NB4 (cell line): ENCODE measurements at regions not wholly inside any gene's neighbourhood (a gene's known extent, or its start where the extent isn't known, plus 50 kb on each side); places are given as distances from the start of the nearest gene placed in this dataset.

Source experiments
- CTCF ChIP-seq: IDR thresholded peaks from one replicate; pipeline ENCODE4 v1.5.1; 2012; ENCODE audit warnings: low read depth, low read length
- MAX ChIP-seq: IDR thresholded peaks from 2 replicates; pipeline ENCODE4 v1.6.1; 2011; ENCODE audit warnings: low read depth, low read length
- MYC ChIP-seq: IDR thresholded peaks from 2 replicates; pipeline ENCODE4 v1.6.1; 2011; ENCODE audit warnings: low read depth, low read length
- POLR2A ChIP-seq: IDR thresholded peaks from 2 replicates; pipeline ENCODE4 v1.6.1; 2011; ENCODE audit warnings: mild to moderate bottlenecking; ENCODE audit not compliant: insufficient read length; ENCODE audit errors: extremely low read depth

- TF ChIP-seq CTCF = no peak
- no peak for TF ChIP-seq MAX
- TF ChIP-seq MYC = no peak
- no peak for TF ChIP-seq POLR2A
These were observed 83.5 kb upstream of the PLEKHG1 start for GRCh38 chr6:150516199-150516598.
